GM12878 (cell line): ENCODE measurements at regions not wholly inside any gene's neighbourhood (a gene's known extent, or its start where the extent isn't known, plus 50 kb on each side); places are given as distances from the start of the nearest gene placed in this dataset.

Source experiments
- CTCF ChIP-seq, 3 experiments: IDR thresholded peaks in 2 of 3; conservative IDR thresholded peaks in 1 of 3; 2 replicates each; pipeline ENCODE4 v1.5.1; 2011; ENCODE audit warnings: low read depth in 3 of 3, low read length in 3 of 3, mild to moderate bottlenecking in 3 of 3, control low read depth in 2 of 3, moderate library complexity in 2 of 3, inconsistent platforms in 1 of 3, mixed read lengths in 1 of 3; ENCODE audit not compliant: control insufficient read depth in 2 of 3, insufficient read depth in 1 of 3; ENCODE audit errors: extremely low read depth in 1 of 3
- ELK1 ChIP-seq: IDR thresholded peaks from 2 replicates; pipeline ENCODE4 v1.6.1; 2012; ENCODE audit warnings: low read depth, low read length, improper control_type of control experiment
- KAT2A ChIP-seq: conservative IDR thresholded peaks from 2 replicates; pipeline ENCODE4 v1.6.1; 2011; ENCODE audit warnings: low read depth, low read length; ENCODE audit not compliant: control insufficient read depth
- LARP7 ChIP-seq: fragments of 450-650 bp; IDR thresholded peaks from 2 replicates; pipeline ENCODE4 v1.6.1; 2017; ENCODE audit warnings: mild to moderate bottlenecking
- MAX ChIP-seq: IDR thresholded peaks from 2 replicates; pipeline ENCODE4 v1.6.1; 2012; ENCODE audit warnings: low read depth, low read length, improper control_type of control experiment
- POLR2A ChIP-seq: IDR thresholded peaks from 2 replicates; pipeline ENCODE4 v1.6.1; 2011; ENCODE audit warnings: low read depth, mild to moderate bottlenecking, low read length
- POLR2AphosphoS5 ChIP-seq: IDR thresholded peaks from 2 replicates; pipeline ENCODE4 v1.6.1; 2011; ENCODE audit warnings: mild to moderate bottlenecking, low read length, inconsistent platforms
- RAD21 ChIP-seq: IDR thresholded peaks from 2 replicates; pipeline ENCODE4 v1.6.1; 2011; ENCODE audit warnings: mild to moderate bottlenecking, low read depth, low read length, moderate library complexity; ENCODE audit not compliant: insufficient read depth
- SIX5 ChIP-seq: IDR thresholded peaks from 2 replicates; pipeline ENCODE4 v1.6.1; 2011; ENCODE audit warnings: mild to moderate bottlenecking, low read depth, low read length, moderate library complexity; ENCODE audit not compliant: severe bottlenecking
- SMAD1 ChIP-seq: fragments of 450-650 bp; IDR thresholded peaks from 2 replicates; pipeline ENCODE4 v1.6.1; 2018; ENCODE audit warnings: mild to moderate bottlenecking, low read depth; ENCODE audit not compliant: partially characterized antibody
- SMAD5 ChIP-seq: IDR thresholded peaks from 2 replicates; pipeline ENCODE4 v1.6.1; 2016; ENCODE audit warnings: antibody characterized with exemption, low read depth
- SMC3 ChIP-seq: IDR thresholded peaks from 2 replicates; pipeline ENCODE4 v1.6.1; 2011; ENCODE audit warnings: low read length, improper control_type of control experiment, borderline replicate concordance
- USF1 ChIP-seq: IDR thresholded peaks from 2 replicates; pipeline ENCODE4 v1.6.1; 2011; ENCODE audit warnings: borderline replicate concordance, low read depth, mild to moderate bottlenecking, moderate library complexity, mixed read lengths, low read length; ENCODE audit not compliant: insufficient read depth; ENCODE audit errors: extremely low read length
- ZBTB33 ChIP-seq: fragments of 450-650 bp; IDR thresholded peaks from 2 replicates; pipeline ENCODE4 v1.6.1; 2017; ENCODE audit warnings: mild to moderate bottlenecking

- no peak for TF ChIP-seq CTCF (IDR thresholded peaks at IDR 0.05 in 2 of 3, conservative IDR thresholded peaks at IDR 0.05 in 1 of 3; ENCODE audit: control insufficient read depth in 2 of 3, extremely low read depth in 1 of 3, insufficient read depth in 1 of 3, low read depth in 3 of 3, low read length in 3 of 3)
- no peak for TF ChIP-seq RAD21
- no peak for TF ChIP-seq KAT2A
- TF ChIP-seq SMAD5, result no peak
- no peak for TF ChIP-seq POLR2AphosphoS5
- no peak for TF ChIP-seq ZBTB33
- TF ChIP-seq SIX5, result no peak
- TF ChIP-seq ELK1, result no peak
- no peak for TF ChIP-seq SMC3
- no peak for TF ChIP-seq SMAD1
- TF ChIP-seq MAX, result no peak
- no peak for TF ChIP-seq USF1
- TF ChIP-seq LARP7, result no peak
- no peak for TF ChIP-seq POLR2A
Observed at GRCh38 chr6:148107911-148108310, 234.7 kb upstream of the SASH1 start.
